ENCODE measurements at regions not wholly inside any gene's neighbourhood (a gene's known extent, or its start where the extent isn't known, plus 50 kb on each side); places are given as distances from the start of the nearest gene placed in this dataset.

DNA sequence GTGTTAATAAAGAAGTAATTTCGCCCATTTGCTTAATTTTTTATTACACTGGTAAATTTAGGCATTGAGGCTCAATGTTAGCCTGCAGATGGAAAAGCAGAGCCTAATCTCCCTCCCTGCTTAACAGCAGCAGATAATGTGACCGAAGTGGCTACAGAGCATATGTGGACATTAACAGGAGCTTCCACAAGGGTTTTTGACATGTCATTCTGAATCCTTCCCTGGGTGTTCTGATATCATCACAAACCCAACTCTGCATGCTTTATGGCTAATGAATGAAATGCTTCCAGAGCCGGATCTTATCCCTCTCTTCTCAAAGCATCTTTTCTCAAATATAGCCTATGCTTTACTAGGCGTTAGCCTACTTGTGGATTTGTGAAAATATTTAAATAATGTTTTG, 208.6 kb downstream of the CAAP1 start:
- TF ChIP-seq, protein P1, sequence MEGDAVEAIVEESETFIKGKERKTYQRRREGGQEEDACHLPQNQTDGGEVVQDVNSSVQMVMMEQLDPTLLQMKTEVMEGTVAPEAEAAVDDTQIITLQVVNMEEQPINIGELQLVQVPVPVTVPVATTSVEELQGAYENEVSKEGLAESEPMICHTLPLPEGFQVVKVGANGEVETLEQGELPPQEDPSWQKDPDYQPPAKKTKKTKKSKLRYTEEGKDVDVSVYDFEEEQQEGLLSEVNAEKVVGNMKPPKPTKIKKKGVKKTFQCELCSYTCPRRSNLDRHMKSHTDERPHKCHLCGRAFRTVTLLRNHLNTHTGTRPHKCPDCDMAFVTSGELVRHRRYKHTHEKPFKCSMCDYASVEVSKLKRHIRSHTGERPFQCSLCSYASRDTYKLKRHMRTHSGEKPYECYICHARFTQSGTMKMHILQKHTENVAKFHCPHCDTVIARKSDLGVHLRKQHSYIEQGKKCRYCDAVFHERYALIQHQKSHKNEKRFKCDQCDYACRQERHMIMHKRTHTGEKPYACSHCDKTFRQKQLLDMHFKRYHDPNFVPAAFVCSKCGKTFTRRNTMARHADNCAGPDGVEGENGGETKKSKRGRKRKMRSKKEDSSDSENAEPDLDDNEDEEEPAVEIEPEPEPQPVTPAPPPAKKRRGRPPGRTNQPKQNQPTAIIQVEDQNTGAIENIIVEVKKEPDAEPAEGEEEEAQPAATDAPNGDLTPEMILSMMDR (IDR thresholded peaks at IDR 0.05) = no peak
- no peak for TF ChIP-seq POLR2AphosphoS5 (IDR thresholded peaks at IDR 0.05)
- no peak for TF ChIP-seq POLR2A (IDR thresholded peaks at IDR 0.05)
- no peaks in the 10 kb centered on the region for H3K4me1 ChIP-seq
- no peak for DNase-seq (ENCODE audit: low spot score in 2 of 2)
- intact Hi-C loops (cut with DNase I; ENCODE audit: low total_unique reads) = no loop called here
- H3K27ac ChIP-seq = no peak overlapping the region
- no peaks in the 10 kb centered on the region for H3K27me3 ChIP-seq
- no peaks in the 10 kb centered on the region for H3K9me3 ChIP-seq
- H3K36me3 ChIP-seq = no peaks in the 10 kb centered on the region
- H3K4me3 ChIP-seq = no peak overlapping the region

DNA sequence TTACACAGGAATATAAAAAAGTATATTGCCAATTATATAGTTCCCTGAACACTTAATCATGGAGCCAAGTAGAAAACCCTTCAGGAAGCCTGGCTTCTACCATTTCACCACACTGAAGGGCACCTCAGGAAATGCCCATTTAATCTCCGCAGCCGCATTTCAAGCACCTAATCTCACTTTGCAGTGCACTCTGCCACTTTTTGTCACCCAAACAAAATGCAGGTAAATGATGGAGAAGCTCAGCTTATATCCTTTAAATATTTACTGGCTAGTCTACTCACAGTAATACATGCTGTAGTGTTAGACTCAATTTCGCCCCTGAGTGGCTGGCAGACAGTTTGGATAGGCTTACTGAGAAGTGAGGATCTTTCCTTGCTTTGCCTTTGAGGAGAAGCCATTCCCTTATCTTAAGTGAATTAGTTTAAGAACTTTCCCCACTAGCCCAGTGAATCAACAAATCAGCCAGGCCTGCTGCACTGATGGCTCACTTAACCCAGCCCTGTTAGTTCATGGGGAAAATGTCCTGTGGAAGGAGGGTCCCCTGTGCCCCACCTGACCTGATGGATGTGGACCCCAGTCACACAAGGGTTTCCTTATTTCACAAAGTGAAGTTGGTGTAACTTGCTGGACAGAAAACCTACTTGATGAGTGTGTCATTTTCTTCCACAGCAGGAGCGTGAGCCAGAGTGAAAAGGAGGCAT, 209.7 kb downstream of the CAAP1 start:
- TF ChIP-seq POLR2A (IDR thresholded peaks at IDR 0.05) (no peak), POLR2AphosphoS5 (IDR thresholded peaks at IDR 0.05) (no peak)
- TF ChIP-seq, protein P1 (IDR thresholded peaks at IDR 0.05) = no peak
- DNase-seq (ENCODE audit: low spot score in 2 of 2) = no peak
- H3K27me3 ChIP-seq = no peaks in the 10 kb centered on the region
- H3K27ac ChIP-seq = no peak overlapping the region
- H3K4me3 ChIP-seq = no peak overlapping the region
- H3K36me3 ChIP-seq = no peaks in the 10 kb centered on the region
- no peaks in the 10 kb centered on the region for H3K4me1 ChIP-seq
- no peaks in the 10 kb centered on the region for H3K9me3 ChIP-seq
- intact Hi-C loops (cut with DNase I; ENCODE audit: low total_unique reads) = no loop called here

DNA sequence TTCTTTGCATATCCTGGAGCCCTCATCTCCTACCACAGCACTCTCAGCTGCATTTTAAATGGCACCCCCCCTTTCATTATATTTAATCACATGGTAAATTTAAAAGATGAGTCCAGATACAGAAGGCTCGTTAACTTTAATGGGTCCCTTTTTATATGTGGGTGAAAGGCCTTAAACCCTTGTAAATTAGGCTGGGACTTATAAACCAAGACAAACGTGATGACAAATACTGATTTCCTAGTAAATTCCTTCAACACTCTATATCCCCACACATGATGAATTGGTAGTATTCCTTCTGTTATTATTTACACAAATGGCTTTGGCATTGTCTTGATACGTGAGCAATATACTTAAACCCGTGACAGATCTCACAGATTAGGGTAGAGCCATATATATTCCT, 210.6 kb downstream of the CAAP1 start:
- no peaks in the 10 kb centered on the region for H3K9me3 ChIP-seq
- no peaks in the 10 kb centered on the region for H3K27me3 ChIP-seq
- H3K36me3 ChIP-seq = no peaks in the 10 kb centered on the region
- TF ChIP-seq POLR2AphosphoS5 (IDR thresholded peaks at IDR 0.05) (no peak), POLR2A (IDR thresholded peaks at IDR 0.05) (no peak)
- TF ChIP-seq, protein P1 (IDR thresholded peaks at IDR 0.05) = no peak
- no peaks in the 10 kb centered on the region for H3K4me1 ChIP-seq
- no peak overlapping the region for H3K4me3 ChIP-seq
- no peak overlapping the region for H3K27ac ChIP-seq
- intact Hi-C loops (cut with DNase I; ENCODE audit: low total_unique reads) = no loop called here
- DNase-seq (ENCODE audit: low spot score in 2 of 2) = no peak

DNA sequence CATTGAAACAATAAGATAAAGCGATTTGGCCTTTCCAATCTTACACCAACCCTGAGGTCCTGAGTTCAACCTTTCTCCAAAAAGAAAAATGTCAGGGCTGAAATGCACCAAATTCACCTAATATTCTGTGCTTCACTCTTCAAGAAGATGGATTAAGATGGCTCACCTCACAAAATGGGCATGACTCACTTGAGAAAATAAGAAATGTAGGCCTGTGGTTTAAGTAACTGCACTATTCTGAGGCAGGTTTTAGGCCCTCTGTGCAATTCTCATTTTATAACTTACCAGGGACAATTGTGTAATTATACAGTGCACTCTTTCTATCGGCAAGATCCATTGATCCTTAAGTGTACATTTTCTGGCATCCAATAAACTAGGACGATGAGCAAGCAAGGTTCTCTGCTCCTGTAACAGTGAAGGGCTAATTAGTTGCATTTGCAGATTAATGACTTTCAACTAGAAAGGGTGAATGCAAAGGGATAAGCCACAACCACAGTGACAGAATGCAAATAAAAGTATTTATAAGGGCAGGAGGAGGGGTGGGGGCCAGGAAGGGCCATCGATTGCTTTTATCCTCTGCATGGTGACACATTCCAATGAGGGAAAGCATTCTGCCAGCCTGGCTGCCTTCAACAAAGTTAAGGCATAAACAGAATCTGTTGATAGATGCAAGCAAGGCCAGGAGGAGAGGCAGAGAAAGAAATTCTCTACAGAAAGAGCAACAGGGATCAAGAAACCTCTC, 214.5 kb downstream of the CAAP1 start:
- no peaks in the 10 kb centered on the region for H3K36me3 ChIP-seq
- H3K4me3 ChIP-seq = no peak overlapping the region
- H3K9me3 ChIP-seq = no peaks in the 10 kb centered on the region
- TF ChIP-seq, protein P1 (IDR thresholded peaks at IDR 0.05) = no peak
- no peak for TF ChIP-seq POLR2A (IDR thresholded peaks at IDR 0.05)
- TF ChIP-seq POLR2AphosphoS5 (IDR thresholded peaks at IDR 0.05) = no peak
- intact Hi-C loops (cut with DNase I; ENCODE audit: low total_unique reads) = no loop called here
- H3K4me1 ChIP-seq = no peaks in the 10 kb centered on the region
- H3K27me3 ChIP-seq = no peaks in the 10 kb centered on the region
- H3K27ac ChIP-seq = no peak overlapping the region
- DNase-seq (ENCODE audit: low spot score in 2 of 2) = no peak

DNA sequence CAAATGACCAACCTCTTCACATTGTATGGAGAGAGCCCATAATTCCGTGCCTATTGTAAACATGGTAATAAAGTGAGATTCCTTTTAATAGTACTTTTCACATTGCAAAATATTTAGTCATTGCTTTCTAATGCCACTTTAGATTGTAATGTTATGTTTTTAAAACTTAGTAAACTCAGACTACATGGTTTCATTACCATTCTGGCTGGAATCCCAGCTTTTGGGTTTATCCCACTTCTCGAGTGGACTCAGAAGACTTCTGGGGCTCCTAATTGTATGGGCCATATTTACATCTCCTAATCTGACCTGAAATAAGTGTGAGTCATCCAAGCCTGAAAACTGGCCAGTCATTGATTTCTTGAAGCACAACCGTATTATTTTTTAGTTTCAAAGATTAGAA, 217.6 kb downstream of the CAAP1 start:
- intact Hi-C loops (cut with DNase I; ENCODE audit: low total_unique reads) = no loop called here
- DNase-seq (ENCODE audit: low spot score in 2 of 2) = no peak
- TF ChIP-seq POLR2AphosphoS5 (IDR thresholded peaks at IDR 0.05) = no peak
- no peaks in the 10 kb centered on the region for H3K4me1 ChIP-seq
- H3K4me3 ChIP-seq = no peak overlapping the region
- H3K27me3 ChIP-seq = no peaks in the 10 kb centered on the region
- no peak overlapping the region for H3K27ac ChIP-seq
- no peaks in the 10 kb centered on the region for H3K9me3 ChIP-seq
- no peaks in the 10 kb centered on the region for H3K36me3 ChIP-seq

Data from breast epithelium (tissue), 4 donors.